ENCODE measurements at regions not wholly inside any gene's neighbourhood (a gene's known extent, or its start where the extent isn't known, plus 50 kb on each side); places are given as distances from the start of the nearest gene placed in this dataset.
A peak's percentile ranks its signal among the peaks of the same experiment; 100 is the strongest.

GRCh38 chr7:93013446-93014061 is 104.2 kb downstream of the SAMD9 start:
- TF ChIP-seq POLR2A (IDR thresholded peaks at IDR 0.05) = no peak
- TF ChIP-seq CTCF (IDR thresholded peaks at IDR 0.05) = no peak
- 83 to 97% methylated on average over 2 of the region's 2 CpGs for WGBS, 2 donors
- Histone ChIP-seq H3K27ac (no peak overlapping the region), H3K27me3 (no peaks in the 10 kb centered on the region), H3K4me1 (peaks cover 3 to 40% (median 18%) of the 10 kb centered on the region in 3 donors), H3K4me3 (no peak overlapping the region), H3K36me3 (no peaks in the 10 kb centered on the region), H3K9me3 (no peaks in the 10 kb centered on the region)
- DNase-seq = no peak
- intact Hi-C loops (cut with DNase I) = no loop called here

GRCh38 chr7:93011351-93012294 is 106.2 kb downstream of the SAMD9 start:
- H3K36me3 ChIP-seq = no peaks in the 10 kb centered on the region
- TF ChIP-seq CTCF (IDR thresholded peaks at IDR 0.05) (no peak), POLR2A (IDR thresholded peaks at IDR 0.05) (no peak)
- no peak for DNase-seq
- intact Hi-C loops (cut with DNase I) = no loop called here
- H3K27ac ChIP-seq = peak overlapping the region in 1 of 4 donors; percentile 2
- 53 to 67% methylated on average over 7 of the region's 7 CpGs for WGBS, 2 donors
- H3K4me3 ChIP-seq = no peak overlapping the region
- H3K9me3 ChIP-seq = no peaks in the 10 kb centered on the region
- no peaks in the 10 kb centered on the region for H3K27me3 ChIP-seq
- peaks cover 3 to 39% (median 17%) of the 10 kb centered on the region in 3 donors for H3K4me1 ChIP-seq

DNA sequence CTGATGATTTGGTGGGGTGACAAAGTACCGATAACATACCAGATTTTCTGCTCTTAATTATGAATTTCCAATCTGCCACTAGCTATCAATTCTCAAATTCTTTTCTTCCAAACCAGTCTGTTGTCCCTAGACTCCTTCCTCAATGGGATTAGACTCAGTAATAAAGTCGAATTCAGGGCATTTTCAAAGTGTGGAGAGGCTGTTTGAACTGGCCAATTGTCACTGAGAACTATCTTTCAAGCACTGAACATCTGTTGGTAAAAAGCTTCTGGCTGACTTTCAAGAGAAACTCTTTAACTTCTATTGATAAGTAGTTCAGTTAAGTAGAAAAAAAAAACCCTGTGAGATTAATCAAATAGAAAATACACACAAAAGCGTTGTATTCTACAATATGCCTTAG is 108.9 kb downstream of the SAMD9 start:
- Histone ChIP-seq H3K36me3 (no peaks in the 10 kb centered on the region), H3K9me3 (no peaks in the 10 kb centered on the region), H3K27ac (no peak overlapping the region), H3K4me3 (no peak overlapping the region), H3K4me1 (peaks cover 0 to 11% (median 0%) of the 10 kb centered on the region in 3 donors), H3K27me3 (no peaks in the 10 kb centered on the region)
- intact Hi-C loops (cut with DNase I) = no loop called here
- TF ChIP-seq CTCF (IDR thresholded peaks at IDR 0.05) (no peak), POLR2A (IDR thresholded peaks at IDR 0.05) (no peak)
- 49 to 55% methylated on average over 3 of the region's 3 CpGs for WGBS, 2 donors
- DNase-seq = no peak

DNA sequence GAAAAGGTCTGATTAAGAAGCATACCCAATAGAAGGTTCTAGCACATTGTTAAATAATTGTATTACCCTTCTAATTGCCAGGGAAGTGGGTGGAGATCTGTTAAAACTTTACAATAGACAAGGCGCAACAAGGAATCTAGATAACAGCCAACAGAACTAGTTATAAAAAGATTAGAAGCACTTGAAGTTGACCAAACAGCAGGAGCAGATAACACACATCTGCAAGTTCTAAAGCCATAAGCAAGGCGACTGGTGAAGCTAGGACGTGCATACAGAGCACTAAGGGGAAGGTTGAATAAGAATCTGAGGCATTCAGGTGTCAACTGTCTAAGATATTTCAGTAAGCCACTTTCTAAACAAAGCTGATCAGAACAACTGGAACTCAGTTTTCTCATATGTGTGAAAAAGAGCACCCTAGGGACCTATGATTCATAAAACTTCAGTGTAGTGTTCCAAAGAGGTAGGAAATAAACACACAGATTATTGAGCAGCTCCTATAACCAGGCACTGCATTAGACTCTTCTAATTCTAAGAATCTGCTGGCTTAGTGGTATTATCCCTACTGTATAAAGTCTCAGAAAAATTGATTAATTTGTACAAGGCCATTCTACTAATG is 111.2 kb downstream of the SAMD9 start:
- intact Hi-C loops (cut with DNase I) = no loop called here
- 74 to 82% methylated on average over 3 of the region's 3 CpGs for WGBS, 2 donors
- TF ChIP-seq POLR2A (IDR thresholded peaks at IDR 0.05) (no peak), CTCF (IDR thresholded peaks at IDR 0.05) (no peak)

GRCh38 chr7:93004906-93005305 is 112.9 kb downstream of the SAMD9 start:
- WGBS, 2 donors = 94 to 100% methylated on average over 1 to 2 of the region's 2 CpGs
- no peak for DNase-seq
- TF ChIP-seq CTCF (IDR thresholded peaks at IDR 0.05) (no peak), POLR2A (IDR thresholded peaks at IDR 0.05) (no peak)
- Histone ChIP-seq H3K27me3 (no peaks in the 10 kb centered on the region), H3K9me3 (no peaks in the 10 kb centered on the region), H3K4me3 (no peak overlapping the region), H3K36me3 (no peaks in the 10 kb centered on the region), H3K4me1 (no peaks in the 10 kb centered on the region), H3K27ac (no peak overlapping the region)
- intact Hi-C loops (cut with DNase I) = no loop called here

More for the DNA sequence above, 111.2 kb downstream of the SAMD9 start:
- Histone ChIP-seq H3K27ac (no peak overlapping the region), H3K27me3 (no peaks in the 10 kb centered on the region), H3K36me3 (no peaks in the 10 kb centered on the region), H3K4me3 (no peak overlapping the region), H3K4me1 (peaks cover 0 to under 1% (median 0%) of the 10 kb centered on the region in 3 donors), H3K9me3 (no peaks in the 10 kb centered on the region)
- DNase-seq = no peak
